ENCODE measurements at regions not wholly inside any gene's neighbourhood (a gene's known extent, or its start where the extent isn't known, plus 50 kb on each side); places are given as distances from the start of the nearest gene placed in this dataset.
"Not testable (repeated sequence)": the region's sequence is repeated elsewhere in the genome, so short reads cannot be mapped to it uniquely, and the experiment has no call there.

DNA sequence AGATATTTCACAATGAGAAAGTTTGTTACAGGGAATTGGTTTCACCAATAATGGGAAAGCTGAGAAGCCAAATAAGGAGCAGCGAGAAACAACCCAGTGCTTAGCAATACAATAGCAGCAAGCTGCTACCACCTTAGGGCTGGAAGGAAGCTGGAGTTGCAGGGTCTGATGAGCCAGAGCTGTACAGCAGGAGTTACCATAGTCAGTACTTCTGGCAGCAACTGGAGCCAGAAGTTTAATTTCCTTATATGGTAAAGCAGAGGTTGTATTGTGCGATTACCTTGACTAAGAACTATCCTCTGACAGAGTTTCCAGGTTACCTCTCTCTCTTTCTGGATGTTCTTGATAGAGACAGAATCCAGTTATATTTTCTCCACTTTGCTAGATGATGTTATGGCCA, 137.1 kb upstream of the OLIG3 start:
- H3K23ac ChIP-seq (ENCODE audit: low read depth, low read length) = no peak overlapping the region
- DNase-seq (no peak), ATAC-seq (ENCODE audit: low read depth) (no peak)
- H3K27ac ChIP-seq (ENCODE audit: insufficient read depth, low read length) = no peak overlapping the region
- H3K4me3 ChIP-seq (ENCODE audit: insufficient read depth, low read depth, low read length) = no peak overlapping the region
- H4K8ac ChIP-seq (ENCODE audit: low read depth in 2 of 2, low read length in 2 of 2) = no peak overlapping the region
- BruUV-seq (replicated peaks) = no TSS peak
- ChIA-PET POLR2A (ENCODE audit: unreplicated experiment) (no interaction called here), CTCF (no interaction called here)
- no peak overlapping the region for H3K9ac ChIP-seq (ENCODE audit: low read depth, low read length)
- no peak overlapping the region for H4K91ac ChIP-seq (ENCODE audit: insufficient read depth, low read depth, low read length)
- TF ChIP-seq, protein P1, sequence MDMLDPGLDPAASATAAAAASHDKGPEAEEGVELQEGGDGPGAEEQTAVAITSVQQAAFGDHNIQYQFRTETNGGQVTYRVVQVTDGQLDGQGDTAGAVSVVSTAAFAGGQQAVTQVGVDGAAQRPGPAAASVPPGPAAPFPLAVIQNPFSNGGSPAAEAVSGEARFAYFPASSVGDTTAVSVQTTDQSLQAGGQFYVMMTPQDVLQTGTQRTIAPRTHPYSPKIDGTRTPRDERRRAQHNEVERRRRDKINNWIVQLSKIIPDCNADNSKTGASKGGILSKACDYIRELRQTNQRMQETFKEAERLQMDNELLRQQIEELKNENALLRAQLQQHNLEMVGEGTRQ (IDR thresholded peaks at IDR 0.05; ENCODE audit: low read depth, low read length) = no peak
- TF ChIP-seq MXI1 (IDR thresholded peaks at IDR 0.05; ENCODE audit: borderline replicate concordance, low read depth, low read length) = no peak
- TF ChIP-seq MAZ (IDR thresholded peaks at IDR 0.05; ENCODE audit: borderline replicate concordance, low read depth, low read length) = no peak
- no peak overlapping the region for H3K4me2 ChIP-seq (ENCODE audit: low read depth, low read length)
- no peak overlapping the region for H2AFZ ChIP-seq (replicated peaks; ENCODE audit: low read length, poor library complexity)
- no peaks in the 10 kb centered on the region for H4K20me1 ChIP-seq (ENCODE audit: insufficient read depth, low read length)
- no peaks in the 10 kb centered on the region for H3K4me1 ChIP-seq (ENCODE audit: control insufficient read depth, insufficient read depth, low read length)
- no peak overlapping the region for H2BK5ac ChIP-seq (ENCODE audit: low read depth, low read length, poor library complexity, severe bottlenecking)
- no peaks in the 10 kb centered on the region for H3K79me1 ChIP-seq (ENCODE audit: low read depth in 1 of 2, low read length in 2 of 2)
- H3K4ac ChIP-seq (ENCODE audit: low read depth, low read length) = no peak overlapping the region
- H3K36me3 ChIP-seq (ENCODE audit: control insufficient read depth, insufficient read depth, low read length) = no peaks in the 10 kb centered on the region
- no peak overlapping the region for H2BK15ac ChIP-seq (ENCODE audit: low read depth, low read length)
- intact Hi-C loops (cut with micrococcal nuclease) = no loop called here
- no peak overlapping the region for H2BK20ac ChIP-seq (ENCODE audit: low read depth, low read length)
- no peaks in the 10 kb centered on the region for H3K9me1 ChIP-seq (ENCODE audit: insufficient read depth, low read length)
- no peak overlapping the region for H3K56ac ChIP-seq (ENCODE audit: extremely low read depth, insufficient read depth, low read length)
- H2AK5ac ChIP-seq (ENCODE audit: low read depth, low read length) = no peak overlapping the region
- in situ Hi-C loops (cut with MboI; ENCODE audit: low sequenced_read_pairs) = no loop called here
- no peak overlapping the region for H2BK120ac ChIP-seq (ENCODE audit: low read depth, low read length)
- no peaks in the 10 kb centered on the region for H3K9me3 ChIP-seq (ENCODE audit: control insufficient read depth, insufficient read depth, low read length)
- no peak overlapping the region for H4K5ac ChIP-seq (ENCODE audit: low read depth, low read length)
- no peak overlapping the region for H3K18ac ChIP-seq (ENCODE audit: low read depth, low read length)
- dilution Hi-C loops (cut with HindIII; ENCODE audit: low sequenced_read_pairs, unreplicated experiment) = no loop called here
- H3K14ac ChIP-seq (replicated peaks; ENCODE audit: low read depth, low read length) = no peak overlapping the region
- H2AK9ac ChIP-seq (replicated peaks; ENCODE audit: low read depth, low read length, poor library complexity) = no peak overlapping the region
- WGBS, 2 experiments (ENCODE audit: extremely low coverage in 2 of 2, insufficient read length in 1 of 2) = no CpG with 5 or more reads among the region's 2 CpGs
- peaks cover 15% of the 10 kb centered on the region for H3K27me3 ChIP-seq (ENCODE audit: control insufficient read depth, insufficient read depth, low read length)

DNA sequence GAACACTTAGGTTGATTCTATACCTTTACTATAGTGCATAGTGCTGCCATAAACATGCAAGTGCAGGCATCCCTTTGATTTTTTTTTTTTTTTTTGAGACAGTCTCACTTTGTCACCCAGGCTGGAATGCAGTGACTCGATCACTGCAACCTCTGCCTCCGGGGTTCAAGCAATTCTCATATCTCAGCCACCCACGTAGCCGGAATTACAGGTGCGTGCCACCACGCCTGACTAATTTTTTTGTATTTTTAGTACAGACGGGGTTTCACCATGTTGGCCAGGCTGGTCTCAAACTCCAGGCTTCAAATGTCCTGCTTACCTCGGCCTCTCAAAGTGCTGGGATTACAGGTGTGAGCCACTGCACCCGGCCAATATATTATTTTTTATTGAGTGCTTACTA, 140.0 kb upstream of the OLIG3 start:
- H2BK120ac ChIP-seq (ENCODE audit: low read depth, low read length); H2AK5ac ChIP-seq (ENCODE audit: low read depth, low read length); H2BK20ac ChIP-seq (ENCODE audit: low read depth, low read length); H3K27ac ChIP-seq (ENCODE audit: insufficient read depth, low read length); dilution Hi-C loops (cut with HindIII; ENCODE audit: low sequenced_read_pairs, unreplicated experiment); H3K36me3 ChIP-seq (ENCODE audit: control insufficient read depth, insufficient read depth, low read length); ATAC-seq (ENCODE audit: low read depth); H3K4me2 ChIP-seq (ENCODE audit: low read depth, low read length); H3K56ac ChIP-seq (ENCODE audit: extremely low read depth, insufficient read depth, low read length); H3K18ac ChIP-seq (ENCODE audit: low read depth, low read length); H3K4me1 ChIP-seq (ENCODE audit: control insufficient read depth, insufficient read depth, low read length); BruUV-seq (replicated peaks); intact Hi-C loops (cut with micrococcal nuclease); in situ Hi-C loops (cut with MboI; ENCODE audit: low sequenced_read_pairs); H2BK5ac ChIP-seq (ENCODE audit: low read depth, low read length, poor library complexity, severe bottlenecking); H2AK9ac ChIP-seq (replicated peaks; ENCODE audit: low read depth, low read length, poor library complexity); H3K9ac ChIP-seq (ENCODE audit: low read depth, low read length); CTCF ChIA-PET; H4K5ac ChIP-seq (ENCODE audit: low read depth, low read length); POLR2A ChIA-PET (ENCODE audit: unreplicated experiment); H3K14ac ChIP-seq (replicated peaks; ENCODE audit: low read depth, low read length); H4K20me1 ChIP-seq (ENCODE audit: insufficient read depth, low read length); H2AFZ ChIP-seq (replicated peaks; ENCODE audit: low read length, poor library complexity); H4K8ac ChIP-seq (ENCODE audit: low read depth in 2 of 2, low read length in 2 of 2); H4K91ac ChIP-seq (ENCODE audit: insufficient read depth, low read depth, low read length); H3K4ac ChIP-seq (ENCODE audit: low read depth, low read length); H3K9me1 ChIP-seq (ENCODE audit: insufficient read depth, low read length); H3K79me1 ChIP-seq (ENCODE audit: low read depth in 1 of 2, low read length in 2 of 2); DNase-seq; H3K4me3 ChIP-seq (ENCODE audit: insufficient read depth, low read depth, low read length); H3K9me3 ChIP-seq (ENCODE audit: control insufficient read depth, insufficient read depth, low read length); H3K23ac ChIP-seq (ENCODE audit: low read depth, low read length); H2BK15ac ChIP-seq (ENCODE audit: low read depth, low read length): not testable (repeated sequence)
- H3K27me3 ChIP-seq (ENCODE audit: control insufficient read depth, insufficient read depth, low read length) = peaks cover 18% of the 10 kb centered on the region
- 100% methylated on average over 4 of the region's 9 CpGs; no CpG with 5 or more reads in 1 of the 2 experiments for WGBS, 2 experiments (ENCODE audit: extremely low coverage in 2 of 2, insufficient read length in 1 of 2)
